Central memory CD4-positive, alpha-beta T cell (primary cell): ENCODE measurements at regions not wholly inside any gene's neighbourhood (a gene's known extent, or its start where the extent isn't known, plus 50 kb on each side); places are given as distances from the start of the nearest gene placed in this dataset.

Experiments
- DNase-seq: peaks from one replicate; pipeline ENCODE4 v3.0.0; 2022

DNA sequence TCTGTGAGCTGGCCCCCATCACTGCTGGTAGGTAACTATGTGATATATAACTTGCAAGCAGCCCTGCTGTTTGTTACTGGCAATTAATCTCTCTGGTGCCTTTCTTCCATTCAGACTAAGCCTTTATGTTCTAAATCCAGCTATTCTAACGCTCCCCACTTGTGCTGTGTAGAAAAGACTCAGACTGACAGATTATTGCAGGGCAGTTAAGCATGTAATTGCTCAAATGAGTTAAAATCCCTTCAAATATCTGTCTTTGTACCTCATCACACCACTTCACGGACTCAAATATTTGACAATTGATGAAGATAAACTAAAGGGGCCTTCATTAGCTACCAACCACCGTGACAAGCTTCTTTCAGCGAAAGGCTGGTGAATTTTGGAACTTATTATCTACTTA is 416.2 kb downstream of the NR2F2 start:
- no peak for DNase-seq

DNA sequence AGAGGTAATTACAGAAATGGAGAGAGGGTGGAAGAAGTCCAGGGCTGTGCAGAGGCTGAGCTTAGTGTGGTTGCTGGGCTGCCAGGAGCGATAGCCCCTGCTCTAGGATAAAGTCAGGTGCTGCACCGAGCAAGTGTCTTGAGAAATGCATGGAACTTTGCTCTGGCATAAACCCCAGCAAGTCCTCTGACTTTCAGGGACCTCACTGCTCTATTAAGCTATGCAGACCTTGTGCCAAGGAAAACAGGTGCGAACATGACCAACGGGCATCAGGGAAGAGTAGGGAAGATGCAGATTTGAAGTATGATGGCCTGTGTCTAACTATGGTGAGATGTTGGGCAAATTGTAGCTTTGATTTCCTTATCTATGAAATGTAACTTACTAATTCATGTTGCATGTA is 416.8 kb downstream of the NR2F2 start:
- no peak for DNase-seq

DNA sequence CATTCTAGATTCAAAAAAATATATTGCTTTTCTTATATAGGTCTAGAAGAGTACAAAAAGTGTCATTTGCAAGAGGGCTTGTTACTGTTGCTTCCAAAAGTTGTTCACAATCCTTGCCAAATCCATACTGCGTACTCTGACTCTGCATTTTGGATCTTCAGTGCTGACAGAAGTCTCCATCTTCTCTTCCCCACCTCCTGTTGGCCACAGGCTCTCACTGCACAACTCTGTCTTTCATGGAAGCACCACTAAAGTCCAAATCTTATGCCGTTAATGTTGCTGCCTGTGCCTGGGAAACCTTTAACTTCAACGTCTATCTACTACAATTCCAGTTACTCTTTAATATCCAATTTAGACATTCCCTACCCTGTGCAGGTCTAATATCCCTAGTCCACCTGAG is 419.9 kb downstream of the NR2F2 start:
- DNase-seq, result no peak

DNA sequence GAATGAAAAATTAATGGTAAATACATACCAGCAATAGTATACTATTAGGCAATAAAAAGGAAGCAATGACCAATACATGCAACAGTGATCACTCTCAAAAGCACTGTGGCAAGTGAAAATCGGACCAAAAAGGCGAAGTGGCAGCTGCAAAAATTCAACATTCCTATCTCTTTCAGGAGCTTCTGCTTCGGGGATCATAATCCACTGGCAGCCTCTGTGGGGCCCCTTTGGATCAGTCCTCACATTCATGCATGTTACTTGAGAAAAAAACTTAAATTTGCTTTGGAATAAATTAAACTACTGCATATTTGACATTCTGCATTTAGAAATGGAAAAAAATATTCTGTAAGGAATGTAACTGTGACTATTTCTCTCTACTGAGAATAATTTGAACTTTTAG is 425.6 kb downstream of the NR2F2 start:
- DNase-seq, result no peak

DNA sequence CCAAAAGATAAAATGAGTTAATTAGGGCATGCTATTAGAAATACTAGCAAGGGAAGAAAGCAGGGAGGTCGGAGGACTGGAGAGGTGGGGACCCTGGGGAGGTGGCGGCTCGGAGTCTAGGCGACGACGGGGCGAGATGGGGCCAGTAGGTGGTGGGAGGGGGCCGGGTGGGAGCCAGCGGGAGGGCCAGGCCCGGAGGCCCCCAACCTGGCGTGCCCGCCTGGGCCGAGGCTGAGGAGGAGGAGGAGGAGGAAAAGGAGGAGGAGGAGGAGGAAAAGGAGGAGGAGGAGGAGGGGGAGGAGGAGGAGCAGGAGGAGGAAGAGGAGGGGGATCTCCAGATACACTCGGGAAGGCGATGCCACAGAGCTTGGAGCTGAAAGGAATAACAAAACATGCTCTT is 426.2 kb downstream of the NR2F2 start:
- no peak for DNase-seq

DNA sequence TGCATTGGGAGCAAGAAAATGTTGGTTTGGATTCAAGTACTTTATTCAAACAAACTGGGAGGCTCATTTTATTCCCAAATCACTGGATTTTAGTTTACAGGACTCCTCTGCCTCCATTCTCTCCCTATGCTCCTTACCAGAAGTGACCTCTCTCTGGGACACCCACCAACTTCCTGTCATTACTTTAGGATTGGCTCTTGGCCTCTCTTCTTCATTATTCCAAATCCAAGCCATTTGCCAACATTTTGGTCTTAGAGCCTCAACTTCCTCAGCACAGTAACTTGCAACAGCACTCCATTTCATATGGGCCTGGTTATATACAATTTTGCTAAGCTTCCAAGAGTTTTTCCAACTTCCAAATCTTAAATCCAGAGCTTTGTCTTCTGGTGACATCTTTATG is 432.1 kb downstream of the NR2F2 start:
- no peak for DNase-seq

DNA sequence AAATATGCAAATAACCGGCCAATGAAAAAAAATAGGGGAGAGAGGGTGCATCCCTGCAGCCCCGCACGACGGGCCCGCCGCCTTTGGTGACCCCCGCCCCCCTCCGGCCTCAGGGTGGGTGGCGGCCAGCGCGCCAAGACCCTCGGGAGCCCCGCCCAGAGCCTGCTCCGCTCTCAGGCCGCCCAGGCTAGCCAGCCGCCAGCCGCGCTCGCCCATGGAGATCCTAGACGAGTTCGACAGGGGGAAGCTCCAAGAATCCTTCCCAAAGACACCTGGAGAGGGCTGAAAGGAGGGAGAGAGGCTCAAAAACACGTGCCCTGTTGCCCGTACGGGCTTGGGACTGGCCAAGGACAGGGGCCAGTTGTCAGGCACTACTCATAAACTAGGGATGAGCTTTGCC is 434.0 kb downstream of the NR2F2 start:
- no peak for DNase-seq

DNA sequence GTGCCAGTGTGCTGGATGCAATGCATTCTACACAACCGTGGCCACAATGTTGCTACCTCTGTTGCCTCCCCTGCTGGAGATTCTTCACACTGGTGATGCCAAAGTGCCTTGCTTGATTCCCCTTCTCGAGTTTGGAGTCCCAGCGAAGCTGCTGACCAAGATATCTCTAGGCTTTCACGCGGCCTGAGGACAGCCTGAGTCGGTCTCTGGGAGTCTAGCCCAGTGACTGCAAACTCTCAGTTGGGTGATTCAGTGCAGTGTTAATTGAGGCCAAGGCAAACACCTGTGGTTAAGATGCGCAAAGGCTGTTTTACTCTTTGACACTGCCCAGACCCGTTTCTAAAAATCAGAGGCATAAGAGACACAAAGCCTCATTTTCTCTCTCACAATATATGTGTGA is 434.4 kb downstream of the NR2F2 start:
- DNase-seq, result no peak

DNA sequence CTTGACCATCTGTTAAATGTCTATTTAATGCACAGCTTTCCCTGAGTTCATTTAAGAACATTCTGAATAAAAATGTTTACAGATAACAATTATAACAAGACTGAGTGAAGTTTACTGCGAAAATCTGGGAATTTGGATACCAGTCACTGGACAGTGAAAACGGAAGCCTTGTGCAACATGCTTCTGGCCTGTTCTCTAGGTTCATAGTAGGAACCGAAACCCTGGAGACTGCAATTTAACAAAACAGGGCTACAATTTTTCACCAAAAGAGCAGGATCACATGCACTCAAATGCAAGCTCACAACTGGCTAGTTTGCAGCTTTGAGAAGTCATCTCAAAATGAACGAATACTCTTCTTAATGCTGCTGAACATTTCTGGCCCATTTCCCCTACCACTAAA is 435.9 kb downstream of the NR2F2 start:
- no peak for DNase-seq

DNA sequence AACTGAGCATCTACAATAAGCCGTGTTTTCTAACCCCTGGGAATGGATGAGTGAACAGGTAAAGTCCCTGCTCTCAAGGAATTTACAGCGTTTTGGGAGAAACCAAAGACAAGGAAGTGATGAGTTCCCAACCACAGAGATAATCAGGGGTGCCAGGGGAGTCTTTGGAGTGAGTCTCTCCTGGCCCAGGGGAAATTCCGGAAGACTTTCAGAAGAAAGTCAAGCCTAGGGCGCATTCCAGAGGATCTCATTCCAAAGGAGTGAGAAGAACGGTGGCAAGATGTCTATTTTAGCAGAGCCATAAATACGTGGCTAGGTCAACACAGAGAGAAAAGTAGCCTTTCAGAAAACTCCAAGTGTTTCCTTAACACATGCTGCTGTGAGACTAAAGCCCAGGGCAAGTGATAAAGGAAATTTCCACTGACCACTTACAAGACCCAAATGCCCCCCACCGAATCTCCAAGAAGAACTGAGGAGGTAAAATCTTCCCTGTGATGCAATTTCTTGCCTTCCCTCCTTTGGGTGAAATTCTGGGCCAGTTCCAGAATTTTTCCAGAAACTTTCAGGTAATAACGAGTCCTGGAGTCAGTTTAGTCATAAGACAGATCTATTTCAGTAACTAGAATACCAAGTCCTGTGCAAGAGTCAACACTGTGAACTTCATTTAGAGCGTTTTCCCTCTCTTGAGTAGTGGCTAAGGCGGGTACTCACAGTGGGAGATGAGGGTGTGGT is 437.4 kb downstream of the NR2F2 start:
- DNase-seq, result no peak

DNA sequence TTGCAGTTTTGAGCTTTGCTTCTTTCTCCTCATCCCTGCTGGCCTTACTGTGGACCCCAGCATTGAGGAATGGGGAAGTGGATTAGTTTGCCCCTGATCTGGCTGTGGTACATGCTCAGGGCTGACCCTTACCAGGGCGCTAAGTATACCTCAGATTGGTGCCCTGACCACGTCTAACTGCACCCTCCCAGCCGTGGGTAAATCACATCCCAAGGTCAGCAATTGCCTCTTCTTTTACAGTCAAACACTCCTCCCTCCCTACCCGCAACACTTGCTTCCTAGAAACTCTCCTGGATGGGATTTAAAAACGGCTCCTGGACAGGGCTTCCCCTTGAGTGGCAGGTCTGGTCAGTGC is 437.9 kb downstream of the NR2F2 start:
- DNase-seq, result no peak

DNA sequence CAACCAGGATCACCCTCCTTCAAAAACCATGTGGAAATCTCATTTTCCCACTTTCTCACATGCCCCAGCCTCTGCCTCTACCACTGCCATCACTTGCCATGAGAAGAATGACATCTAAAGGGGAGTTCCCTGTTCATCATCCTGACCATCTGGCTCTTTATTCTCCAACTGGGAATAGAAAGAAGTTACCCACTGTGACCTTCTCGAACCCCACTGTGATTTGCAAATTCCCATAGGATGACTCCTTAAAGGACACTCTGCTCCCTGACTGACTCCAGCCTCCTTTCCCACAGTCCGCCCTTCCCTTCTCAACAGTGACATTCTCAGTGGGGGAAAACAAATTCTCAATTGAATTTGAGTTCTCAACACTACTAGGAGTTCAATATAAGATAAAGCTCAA is 440.5 kb downstream of the NR2F2 start:
- no peak for DNase-seq

DNA sequence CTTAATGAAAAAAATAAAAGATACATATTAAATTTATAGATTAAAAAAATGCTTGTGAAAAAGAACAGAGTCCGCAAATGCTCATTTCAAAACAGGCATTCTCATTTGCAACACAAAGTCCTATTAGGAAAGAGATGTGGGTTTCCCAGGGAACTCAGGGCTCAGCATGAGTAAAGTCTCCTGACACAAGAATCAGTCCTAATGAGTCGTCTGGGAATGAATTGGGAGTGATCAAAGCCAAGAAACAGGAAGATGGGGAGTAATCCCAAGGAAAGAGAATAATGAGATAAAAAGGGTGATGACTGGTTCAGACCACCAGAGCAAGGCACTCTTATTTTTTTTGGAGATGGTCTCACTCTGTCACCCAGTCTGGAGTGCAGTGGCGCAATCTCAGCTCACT is 443.7 kb downstream of the NR2F2 start:
- DNase-seq, result no peak

DNA sequence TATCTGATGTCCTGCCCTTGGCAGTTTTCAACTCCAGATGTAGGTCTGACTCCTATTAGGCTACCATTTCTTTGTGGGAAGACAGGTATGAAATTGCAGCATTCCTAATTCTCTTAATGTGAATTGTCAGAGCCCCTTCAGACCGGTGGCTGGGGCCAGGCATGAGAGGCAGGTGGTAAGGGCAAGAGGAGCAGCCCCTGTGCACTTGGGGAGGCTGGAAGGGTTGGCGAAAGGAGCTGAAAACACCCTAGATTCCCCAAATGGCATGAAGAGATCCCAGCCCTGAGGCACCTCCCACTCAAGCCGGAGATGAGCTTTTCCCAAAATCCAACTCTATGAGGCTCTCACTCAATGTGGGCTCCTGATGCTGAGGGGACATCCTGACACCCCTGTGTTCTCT is 453.2 kb downstream of the NR2F2 start:
- no peak for DNase-seq

DNA sequence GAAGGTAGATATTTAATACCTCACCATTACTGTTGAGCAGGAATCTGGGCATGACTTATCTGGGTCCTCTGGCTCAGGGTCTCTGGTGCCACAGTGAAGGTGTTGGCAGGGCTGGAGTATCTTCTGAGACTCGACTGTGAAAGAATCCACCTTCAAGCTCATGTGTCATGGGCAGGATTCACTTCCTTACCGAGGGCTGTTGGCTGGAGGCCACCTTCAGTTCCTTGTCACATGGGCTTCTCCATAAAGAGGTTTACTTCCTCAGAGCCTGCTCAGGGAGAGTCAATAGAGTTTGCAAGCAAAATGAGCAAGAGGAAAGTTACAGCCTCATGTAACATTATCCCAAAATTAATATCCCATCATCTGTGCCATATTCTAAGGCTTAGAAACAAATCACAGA is 459.5 kb downstream of the NR2F2 start:
- no peak for DNase-seq

DNA sequence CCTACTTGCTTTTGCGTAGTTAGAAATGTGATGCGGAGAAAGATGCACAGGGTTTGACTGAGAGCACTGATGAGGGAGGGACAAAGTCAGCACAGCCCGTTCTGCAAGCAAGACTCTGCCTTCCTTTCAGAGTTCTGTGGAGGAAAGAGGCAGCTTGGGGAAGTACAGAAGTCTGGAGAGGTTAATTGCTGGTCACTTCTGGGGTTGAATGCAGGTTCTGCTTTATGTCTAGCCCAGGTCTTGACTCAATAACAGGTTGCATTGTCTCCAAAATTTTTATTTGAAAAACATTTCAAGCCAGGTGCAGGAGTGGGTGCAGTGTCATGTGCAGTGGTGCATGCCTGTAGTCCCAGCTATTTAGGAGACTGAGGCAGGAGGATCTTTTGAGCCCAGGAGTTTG is 461.7 kb downstream of the NR2F2 start:
- DNase-seq, result no peak

DNA sequence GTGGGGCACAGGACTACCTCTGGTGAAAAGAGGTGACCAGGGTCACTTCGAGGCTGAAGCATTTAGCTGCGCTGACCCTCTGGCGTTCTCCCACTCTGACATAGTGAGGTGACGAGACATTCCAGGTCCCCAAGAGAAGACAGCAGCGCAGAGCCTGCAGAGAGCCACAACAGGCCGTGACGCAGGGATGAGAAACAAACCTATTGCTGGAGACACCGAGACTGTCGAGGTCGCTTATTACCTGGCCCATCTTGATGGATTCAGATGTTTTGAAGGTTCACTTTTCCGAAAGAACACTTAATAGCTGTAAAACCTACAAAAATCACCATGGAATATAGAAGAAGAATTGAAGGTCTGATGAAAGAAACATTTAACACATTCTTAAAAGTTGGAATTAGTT is 466.3 kb downstream of the NR2F2 start:
- no peak for DNase-seq

DNA sequence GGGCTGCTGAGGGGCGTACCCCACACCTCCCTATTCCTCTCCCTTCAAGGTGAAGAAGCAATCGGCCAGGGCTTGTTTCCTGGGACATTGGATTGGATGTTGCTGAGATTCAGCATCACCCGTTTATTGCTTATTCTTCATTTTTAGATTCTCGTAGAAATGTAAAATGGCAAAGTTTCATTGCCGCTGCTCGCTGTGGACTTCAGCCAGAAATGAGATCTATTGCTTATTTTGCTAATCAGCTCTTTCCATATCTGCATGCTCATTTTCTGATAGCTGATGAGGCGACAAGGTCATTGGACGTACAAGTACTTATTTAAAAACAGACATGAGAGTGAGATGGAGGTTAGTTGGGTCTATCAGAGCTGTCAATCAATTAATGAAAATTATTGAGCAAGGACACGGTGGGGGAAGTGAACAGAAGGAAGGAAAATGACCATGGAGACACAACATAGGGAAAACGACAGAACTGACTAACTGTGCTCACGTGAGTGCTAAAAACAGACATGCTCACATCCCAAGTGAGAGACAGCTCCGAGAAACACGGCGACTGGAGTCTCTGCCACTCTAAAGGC is 471.2 kb downstream of the NR2F2 start:
- no peak for DNase-seq

DNA sequence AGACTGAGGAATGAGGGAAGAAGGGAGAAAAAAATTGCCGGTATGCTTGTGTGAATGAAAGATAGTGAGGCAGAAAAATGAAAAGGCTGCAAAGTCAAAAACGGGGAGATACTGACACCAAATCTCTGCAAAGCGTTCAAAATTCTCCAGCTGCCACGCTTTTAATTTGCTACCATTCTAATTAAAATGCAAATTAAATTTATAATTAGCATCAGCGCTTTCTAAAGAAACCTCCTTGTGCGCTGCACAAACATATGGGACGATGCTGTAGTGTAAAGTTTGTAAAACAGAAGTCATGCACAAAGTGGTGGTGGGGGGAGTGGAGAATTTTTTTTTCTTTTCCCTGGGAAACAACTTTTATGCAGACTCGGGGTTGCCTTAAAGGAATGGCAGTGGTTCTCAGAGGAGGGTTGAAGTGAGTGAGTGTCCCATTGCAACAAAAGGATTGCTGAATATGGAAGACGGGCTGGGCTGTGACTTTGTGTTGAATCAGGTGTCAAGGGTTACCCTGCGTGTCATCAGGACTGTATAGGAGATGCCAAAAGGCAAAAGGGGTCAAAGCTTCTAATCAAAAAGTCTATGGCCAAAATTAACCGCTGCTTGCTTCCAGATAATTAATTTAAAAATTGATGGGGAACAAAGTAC is 472.2 kb downstream of the NR2F2 start:
- no peak for DNase-seq

DNA sequence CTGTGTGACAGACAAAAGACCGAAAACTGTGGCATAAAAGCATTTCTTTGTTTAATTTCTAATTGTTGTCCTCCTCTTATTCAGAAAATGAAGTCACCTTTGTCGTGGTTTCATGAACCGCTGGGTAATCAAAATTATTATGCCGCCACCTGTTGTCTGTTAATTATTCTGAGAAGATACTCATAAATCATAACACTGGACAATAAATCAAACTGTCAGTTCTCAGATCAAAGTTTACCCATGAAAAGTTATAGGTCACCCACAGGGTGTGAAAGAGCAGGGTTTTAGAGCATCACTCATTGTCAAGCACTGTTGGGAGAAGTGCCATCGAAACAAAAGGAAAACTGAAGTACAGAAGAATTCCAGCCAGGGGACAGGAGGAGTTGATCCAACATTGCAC is 474.3 kb downstream of the NR2F2 start:
- no peak for DNase-seq

DNA sequence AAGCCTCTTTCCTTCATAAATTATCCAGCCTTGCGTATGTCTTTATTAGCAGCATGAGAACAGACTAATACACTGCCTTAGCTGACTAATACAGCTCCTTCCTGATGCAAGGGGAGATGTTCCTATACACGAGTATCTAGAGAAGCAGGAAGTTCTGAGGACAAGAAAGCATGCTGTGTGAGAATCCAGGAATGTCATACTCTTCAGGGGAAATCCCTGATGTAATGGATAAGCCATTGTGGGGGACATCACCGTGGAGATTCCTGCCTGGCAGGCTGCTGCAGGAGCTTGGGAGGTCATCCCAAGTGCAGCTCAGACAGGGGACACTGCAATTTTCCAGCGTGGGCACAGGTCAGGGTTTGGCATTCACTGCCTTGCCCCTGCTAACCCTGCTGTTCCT is 476.9 kb downstream of the NR2F2 start:
- no peak for DNase-seq

DNA sequence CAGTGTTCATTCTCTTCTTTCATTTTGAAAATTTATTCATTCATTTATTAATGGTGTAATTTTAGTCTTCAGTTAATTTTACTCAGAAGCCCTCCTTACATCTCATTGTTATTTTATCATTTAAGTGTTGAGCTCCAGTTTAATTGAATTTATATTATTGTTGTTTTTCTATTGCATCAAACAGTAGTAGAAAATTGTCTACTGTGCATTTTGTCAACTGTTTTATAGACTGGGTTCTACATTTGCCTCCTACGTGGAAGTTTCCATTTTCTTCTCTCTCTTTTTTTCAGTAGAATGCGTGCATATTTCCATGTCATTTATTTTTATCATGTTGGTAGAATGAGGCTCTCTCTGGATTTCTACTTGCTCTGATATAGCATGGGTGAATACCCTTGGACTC is 487.4 kb downstream of the NR2F2 start:
- no peak for DNase-seq

DNA sequence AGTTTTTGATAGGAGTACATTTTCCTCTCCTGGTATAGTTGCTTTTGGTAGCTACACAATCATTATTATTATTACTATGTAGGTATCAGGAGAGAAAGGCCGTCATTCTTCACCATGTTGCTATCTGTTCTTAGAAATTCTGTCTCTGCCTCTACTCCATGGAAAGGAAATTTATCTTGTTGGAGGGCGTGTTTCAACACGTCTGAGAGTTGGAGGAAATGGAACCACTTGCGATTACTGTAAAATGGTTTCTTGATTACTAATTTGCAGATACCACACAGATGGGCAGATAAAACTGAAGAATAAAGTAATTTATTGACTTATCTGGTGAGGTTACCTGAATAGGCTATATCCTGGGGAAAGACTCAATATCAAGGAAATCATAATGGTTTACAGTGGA is 488.4 kb downstream of the NR2F2 start:
- DNase-seq, result no peak

DNA sequence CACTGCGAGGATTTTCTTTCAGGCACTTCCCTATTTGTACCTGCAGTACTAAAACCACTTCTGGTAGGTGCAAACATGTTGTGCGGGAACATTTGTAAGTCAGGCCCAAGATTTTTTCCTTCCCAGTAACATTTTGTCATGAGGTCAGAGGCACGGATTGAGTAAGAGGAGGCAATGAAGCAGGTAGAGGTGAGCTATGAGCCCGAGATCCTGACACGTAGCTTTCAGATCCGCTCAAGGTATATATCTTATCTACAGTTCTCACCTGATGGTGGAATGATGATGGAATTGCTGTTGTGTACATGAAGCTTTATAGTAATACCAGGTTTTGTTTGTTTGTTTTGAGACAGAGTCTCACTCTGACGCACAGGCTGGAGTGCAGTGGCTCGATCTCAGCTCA is 497.5 kb downstream of the NR2F2 start:
- no peak for DNase-seq
